Natural killer cell (primary cell): ENCODE measurements at regions not wholly inside any gene's neighbourhood (a gene's known extent, or its start where the extent isn't known, plus 50 kb on each side); places are given as distances from the start of the nearest gene placed in this dataset.
"Not testable (repeated sequence)": the region's sequence is repeated elsewhere in the genome, so short reads cannot be mapped to it uniquely, and the experiment has no call there.

Experiments
- ATAC-seq, 3 donors: fragments of 150-1000 bp in 2 of 3; fragments of 200-7000 bp in 1 of 3; cut with Tn5 transposase; 1 replicate in 1 of 3; 2 replicates in 2 of 3; pipeline ENCODE4 v1.10.0; 2021; ENCODE audit warnings: mild to moderate bottlenecking in 2 of 3, moderate library complexity in 2 of 3
- DNase-seq, 2 donors: peaks; one replicate each; pipeline versions ENCODE4 v3.0.0 to v3.0.0-alpha.2; 2013 to 2021; ENCODE audit warnings: mixed read lengths in 1 of 2
- H3K27ac ChIP-seq: one replicate; pipeline ENCODE4 v1.5.1; 2013; ENCODE audit warnings: mild to moderate bottlenecking, low read length
- H3K27me3 ChIP-seq: one replicate; pipeline ENCODE4 v1.6.1; 2013; ENCODE audit warnings: low read length; ENCODE audit not compliant: control insufficient read depth, insufficient read depth
- H3K36me3 ChIP-seq: one replicate; pipeline ENCODE4 v1.6.1; 2013; ENCODE audit warnings: low read length; ENCODE audit not compliant: control insufficient read depth, insufficient read depth
- H3K4me1 ChIP-seq: one replicate; pipeline ENCODE4 v1.6.1; 2013; ENCODE audit warnings: low read length; ENCODE audit not compliant: control insufficient read depth, insufficient read depth
- H3K4me3 ChIP-seq: one replicate; pipeline ENCODE4 v1.5.1; 2013; ENCODE audit warnings: low read length
- H3K9me3 ChIP-seq: one replicate; pipeline ENCODE4 v1.6.1; 2013; ENCODE audit warnings: low read length; ENCODE audit not compliant: control insufficient read depth, insufficient read depth
- H3K27ac Mint-ChIP-seq, 2 donors: one replicate each; pipeline ENCODE4 v1.8.0; 2022; ENCODE audit warnings: mild to moderate bottlenecking in 2 of 2, mixed read lengths in 2 of 2, moderate library complexity in 1 of 2
- H3K27me3 Mint-ChIP-seq, 2 donors: one replicate each; pipeline ENCODE4 v1.8.0; 2022; ENCODE audit warnings: low read depth in 2 of 2, mixed read lengths in 2 of 2
- H3K36me3 Mint-ChIP-seq: one replicate; pipeline ENCODE4 v1.8.0; 2022; ENCODE audit warnings: mixed read lengths
- H3K4me1 Mint-ChIP-seq, 2 donors: one replicate each; pipeline ENCODE4 v1.8.0; 2022; ENCODE audit warnings: mixed read lengths in 2 of 2
- H3K4me3 Mint-ChIP-seq: one replicate; pipeline ENCODE4 v1.8.0; 2022; ENCODE audit warnings: mild to moderate bottlenecking, moderate library complexity, mixed read lengths
- H3K9me3 Mint-ChIP-seq, 2 donors: one replicate each; pipeline ENCODE4 v1.8.0; 2022; ENCODE audit warnings: mixed read lengths in 2 of 2
- CTCF ChIP-seq: fragments of 200-600 bp; IDR thresholded peaks from one replicate; pipeline ENCODE4 v1.8.0; 2022; ENCODE audit warnings: antibody characterized with exemption
- whole genome bisulfite sequencing: methylation state at CpG from one replicate; pipeline ENCODE4 v1.1.7; 2013; ENCODE audit warnings: missing lambda C conversion rate; ENCODE audit not compliant: insufficient coverage; 5-methylcytosine and 5-hydroxymethylcytosine counted together
- intact Hi-C: fragments of 100-400 bp; cut with micrococcal nuclease; formaldehyde crosslinking; loops from one replicate; pipeline ENCODE4 v1.14.2; 2022

- no peak overlapping the region for H3K4me3 Mint-ChIP-seq
- Histone ChIP-seq H3K4me1 (no peaks in the 10 kb centered on the region), H3K36me3 (no peaks in the 10 kb centered on the region), H3K9me3 (no peaks in the 10 kb centered on the region), H3K4me3 (no peak overlapping the region), H3K27me3 (no peaks in the 10 kb centered on the region), H3K27ac (no peak overlapping the region)
- ATAC-seq (no peak), DNase-seq (no peak)
- H3K27me3 Mint-ChIP-seq, result peaks cover 14 to 43% of the 10 kb centered on the region in 2 donors
- intact Hi-C loops, result no loop called here
- H3K36me3 Mint-ChIP-seq, result no peaks in the 10 kb centered on the region
- no peaks in the 10 kb centered on the region for H3K4me1 Mint-ChIP-seq
- TF ChIP-seq CTCF, result no peak
- H3K27ac Mint-ChIP-seq, result no peak overlapping the region
- 84% methylated on average over 6 of the region's 7 CpGs for WGBS
- H3K9me3 Mint-ChIP-seq, result no peaks in the 10 kb centered on the region
Measured at GRCh38 chr11:46175401-46176002, 54.2 kb upstream of the PHF21A start.

GRCh38 chr11:46171693-46172092, 50.4 kb upstream of the PHF21A start:
- H3K4me3 Mint-ChIP-seq, H3K36me3 ChIP-seq, H3K4me1 ChIP-seq, H3K4me1 Mint-ChIP-seq, H3K27ac ChIP-seq, DNase-seq, H3K9me3 ChIP-seq, ATAC-seq, H3K27me3 ChIP-seq, intact Hi-C loops, H3K4me3 ChIP-seq, H3K9me3 Mint-ChIP-seq, H3K27ac Mint-ChIP-seq, H3K36me3 Mint-ChIP-seq: not testable (repeated sequence)
- 93% methylated on average over 5 of the region's 7 CpGs for WGBS
- peaks cover 21 to 46% of the 10 kb centered on the region in 2 donors for H3K27me3 Mint-ChIP-seq
